HG03159 (cell line): ENCODE measurements at regions not wholly inside any gene's neighbourhood (a gene's known extent, or its start where the extent isn't known, plus 50 kb on each side); places are given as distances from the start of the nearest gene placed in this dataset.

Experiments
- ATAC-seq: cut with Tn5 transposase; IDR thresholded peaks from one replicate; pipeline ENCODE4 v1.9.1; 2021; ENCODE audit warnings: mild to moderate bottlenecking, moderate library complexity; ENCODE audit not compliant: unreplicated experiment

GRCh38 chr4:137333031-137333430, 199.3 kb downstream of the PCDH18 start:
- ATAC-seq: no peak

- ATAC-seq: no peak
Observed at GRCh38 chr4:137312257-137312656, 220.0 kb downstream of the PCDH18 start.

- ATAC-seq: no peak
Observed at GRCh38 chr4:137310593-137311490, 221.5 kb downstream of the PCDH18 start.

- no peak for ATAC-seq
Observed at GRCh38 chr4:137310166-137310565, 222.1 kb downstream of the PCDH18 start.

- ATAC-seq: no peak
Observed at GRCh38 chr4:137309424-137309823, 222.9 kb downstream of the PCDH18 start.

GRCh38 chr4:137307806-137308205, 224.5 kb downstream of the PCDH18 start:
- no peak for ATAC-seq

- no peak for ATAC-seq
Observed at GRCh38 chr4:137300776-137301175, 231.5 kb downstream of the PCDH18 start.

- ATAC-seq: no peak
Observed at GRCh38 chr4:137299281-137299680, 233.0 kb downstream of the PCDH18 start.

- ATAC-seq: no peak
Observed at GRCh38 chr4:137293281-137293680, 239.0 kb downstream of the PCDH18 start.

GRCh38 chr4:137283737-137284136, 248.6 kb downstream of the PCDH18 start:
- no peak for ATAC-seq

GRCh38 chr4:137278431-137278830, 253.9 kb downstream of the PCDH18 start:
- no peak for ATAC-seq

GRCh38 chr4:137274404-137274803, 257.9 kb downstream of the PCDH18 start:
- no peak for ATAC-seq

- ATAC-seq: no peak
Observed at GRCh38 chr4:137267024-137267423, 265.3 kb downstream of the PCDH18 start.

- ATAC-seq: no peak
Observed at GRCh38 chr4:137266511-137266910, 265.8 kb downstream of the PCDH18 start.

GRCh38 chr4:137263206-137263605, 269.1 kb downstream of the PCDH18 start:
- no peak for ATAC-seq

- no peak for ATAC-seq
Observed at GRCh38 chr4:137253949-137254348, 278.3 kb downstream of the PCDH18 start.

- ATAC-seq: no peak
Observed at GRCh38 chr4:137249112-137249511, 283.2 kb downstream of the PCDH18 start.

GRCh38 chr4:137238456-137239162, 293.7 kb downstream of the PCDH18 start:
- ATAC-seq: no peak

- ATAC-seq: no peak
Observed at GRCh38 chr4:137226900-137227299, 305.4 kb downstream of the PCDH18 start.

- ATAC-seq: no peak
Observed at GRCh38 chr4:137226221-137226620, 306.1 kb downstream of the PCDH18 start.

GRCh38 chr4:137213372-137214173, 318.7 kb downstream of the PCDH18 start:
- ATAC-seq: no peak
